Testis (tissue), 2 donors: ENCODE measurements at regions not wholly inside any gene's neighbourhood (a gene's known extent, or its start where the extent isn't known, plus 50 kb on each side); places are given as distances from the start of the nearest gene placed in this dataset.
A peak's percentile ranks its signal among the peaks of the same experiment; 100 is the strongest.

Source experiments
- DNase-seq: peaks from one replicate; pipeline ENCODE4 v3.0.0-alpha.2; 2019
- H3K27ac ChIP-seq, 2 donors: fragments of 200-600 bp; sonication (generic); one replicate each; pipeline ENCODE4 v1.5.1; 2019
- H3K27me3 ChIP-seq: fragments of 200-600 bp; sonication (generic); one replicate; pipeline ENCODE4 v1.5.1; 2019
- H3K36me3 ChIP-seq: fragments of 200-600 bp; sonication (generic); one replicate; pipeline ENCODE4 v1.5.1; 2017; ENCODE audit warnings: low read depth; ENCODE audit errors: missing control alignments
- H3K4me1 ChIP-seq: fragments of 200-600 bp; sonication (generic); one replicate; pipeline ENCODE4 v1.5.1; 2019
- H3K4me3 ChIP-seq, 2 donors: fragments of 200-600 bp; sonication (generic); one replicate each; pipeline ENCODE4 v1.5.1; 2017 to 2019
- H3K9me3 ChIP-seq: fragments of 200-600 bp; sonication (generic); one replicate; pipeline ENCODE4 v1.5.1; 2017
- CTCF ChIP-seq, 3 experiments: fragments of 450-650 bp in 2 of 3; fragments of 200-600 bp in 1 of 3; sonication (generic) in 1 of 3; IDR thresholded peaks; one replicate each; pipeline ENCODE4 v1.5.1; 2016 to 2019; ENCODE audit warnings: antibody characterized with exemption in 3 of 3, mild to moderate bottlenecking in 2 of 3, moderate library complexity in 1 of 3
- POLR2A ChIP-seq: fragments of 450-650 bp; IDR thresholded peaks from one replicate; pipeline ENCODE4 v1.6.1; 2017; ENCODE audit warnings: antibody characterized with exemption, mild to moderate bottlenecking, moderate library complexity
- WGBS, 2 donors: methylation state at CpG; one replicate each; pipeline ENCODE4 v1.1.5; 2018; 5-methylcytosine and 5-hydroxymethylcytosine counted together
- intact Hi-C: fragments of 100-400 bp; cut with DNase I; formaldehyde crosslinking; loops from one replicate; pipeline ENCODE4 v1.15.1; 2023; ENCODE audit warnings: low total_unique reads

GRCh38 chr5:2009986-2010914 is 127.5 kb upstream of the IRX4 start:
- no peak overlapping the region for H3K27ac ChIP-seq
- intact Hi-C loops: no loop called here
- 84 to 91% methylated on average over 17 to 22 of the region's 22 CpGs for WGBS, 2 donors
- DNase-seq: no peak
- H3K9me3 ChIP-seq: no peaks in the 10 kb centered on the region
- H3K27me3 ChIP-seq: no peaks in the 10 kb centered on the region
- no peak for TF ChIP-seq CTCF (IDR thresholded peaks at IDR 0.05)
- TF ChIP-seq POLR2A: no peak
- no peaks in the 10 kb centered on the region for H3K36me3 ChIP-seq
- peaks cover 3% of the 10 kb centered on the region for H3K4me1 ChIP-seq
- no peak overlapping the region for H3K4me3 ChIP-seq

- no peak for DNase-seq
- WGBS, 2 donors: 67 to 80% methylated on average over 10 to 15 of the region's 15 CpGs
- no peak for TF ChIP-seq CTCF (IDR thresholded peaks at IDR 0.05)
- TF ChIP-seq POLR2A: no peak
- Histone ChIP-seq H3K4me3 (no peak overlapping the region), H3K36me3 (no peaks in the 10 kb centered on the region), H3K27ac (no peak overlapping the region), H3K4me1 (peaks cover 3% of the 10 kb centered on the region), H3K9me3 (no peaks in the 10 kb centered on the region), H3K27me3 (no peaks in the 10 kb centered on the region)
- intact Hi-C loops: no loop called here
These were observed 126.3 kb upstream of the IRX4 start for GRCh38 chr5:2008851-2009629.

- intact Hi-C loops: no loop called here
- peaks cover 3% of the 10 kb centered on the region for H3K4me1 ChIP-seq
- 7 to 34% methylated on average over 27 to 35 of the region's 35 CpGs for WGBS, 2 donors
- TF ChIP-seq CTCF (IDR thresholded peaks at IDR 0.05) (no peak), POLR2A (no peak)
- no peaks in the 10 kb centered on the region for H3K27me3 ChIP-seq
- DNase-seq: peak; percentile 60
- H3K27ac ChIP-seq: no peak overlapping the region
- H3K4me3 ChIP-seq: peak overlapping the region in 1 of 2 donors; percentile 23
- H3K9me3 ChIP-seq: no peaks in the 10 kb centered on the region
- H3K36me3 ChIP-seq: no peaks in the 10 kb centered on the region
These were observed 125.3 kb upstream of the IRX4 start for GRCh38 chr5:2007878-2008501.

- Histone ChIP-seq H3K9me3 (no peaks in the 10 kb centered on the region), H3K27me3 (no peaks in the 10 kb centered on the region), H3K4me3 (peak overlapping the region in 1 of 2 donors; percentile 23), H3K4me1 (peaks cover 3% of the 10 kb centered on the region), H3K36me3 (no peaks in the 10 kb centered on the region), H3K27ac (no peak overlapping the region)
- intact Hi-C loops: no loop called here
- DNase-seq: no peak
- TF ChIP-seq POLR2A: no peak
- no peak for TF ChIP-seq CTCF (IDR thresholded peaks at IDR 0.05)
- 31 to 58% methylated on average over 7 to 24 of the region's 24 CpGs for WGBS, 2 donors
These were observed 124.8 kb upstream of the IRX4 start for GRCh38 chr5:2007496-2007877.
